GM12875 (cell line): ENCODE measurements at regions not wholly inside any gene's neighbourhood (a gene's known extent, or its start where the extent isn't known, plus 50 kb on each side); places are given as distances from the start of the nearest gene placed in this dataset.

Experiments
- H3K4me3 ChIP-seq: one replicate; pipeline ENCODE4 v1.5.1; 2011; ENCODE audit warnings: low read depth, low read length, control low read depth
- TF ChIP-seq, protein P1 (sequence below): IDR thresholded peaks from 2 replicates; pipeline ENCODE4 v1.5.1; 2011; ENCODE audit warnings: low read depth, mild to moderate bottlenecking, control low read depth, inconsistent platforms, low read length, moderate library complexity, borderline replicate concordance; ENCODE audit not compliant: insufficient read depth

DNA sequence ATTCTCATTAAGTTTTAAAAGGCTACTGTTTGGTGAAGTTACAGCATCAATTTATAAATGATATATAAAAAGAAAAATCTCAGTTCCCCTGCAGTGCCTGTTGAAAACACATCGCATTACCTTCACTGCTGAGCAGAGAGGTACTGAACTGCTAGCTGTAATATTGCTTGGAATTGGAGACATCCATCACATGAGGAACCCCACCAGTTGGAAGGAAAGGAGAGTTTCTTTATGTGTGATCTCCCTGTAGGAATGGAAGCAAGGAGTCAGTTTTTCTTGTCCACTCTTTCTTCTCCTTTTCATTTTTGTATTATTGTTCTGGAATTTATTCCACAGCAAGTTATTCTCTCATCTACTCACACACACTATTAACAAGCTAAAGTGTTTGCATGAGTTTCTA is 1586.0 kb upstream of the PRR20A start:
- TF ChIP-seq, protein P1, sequence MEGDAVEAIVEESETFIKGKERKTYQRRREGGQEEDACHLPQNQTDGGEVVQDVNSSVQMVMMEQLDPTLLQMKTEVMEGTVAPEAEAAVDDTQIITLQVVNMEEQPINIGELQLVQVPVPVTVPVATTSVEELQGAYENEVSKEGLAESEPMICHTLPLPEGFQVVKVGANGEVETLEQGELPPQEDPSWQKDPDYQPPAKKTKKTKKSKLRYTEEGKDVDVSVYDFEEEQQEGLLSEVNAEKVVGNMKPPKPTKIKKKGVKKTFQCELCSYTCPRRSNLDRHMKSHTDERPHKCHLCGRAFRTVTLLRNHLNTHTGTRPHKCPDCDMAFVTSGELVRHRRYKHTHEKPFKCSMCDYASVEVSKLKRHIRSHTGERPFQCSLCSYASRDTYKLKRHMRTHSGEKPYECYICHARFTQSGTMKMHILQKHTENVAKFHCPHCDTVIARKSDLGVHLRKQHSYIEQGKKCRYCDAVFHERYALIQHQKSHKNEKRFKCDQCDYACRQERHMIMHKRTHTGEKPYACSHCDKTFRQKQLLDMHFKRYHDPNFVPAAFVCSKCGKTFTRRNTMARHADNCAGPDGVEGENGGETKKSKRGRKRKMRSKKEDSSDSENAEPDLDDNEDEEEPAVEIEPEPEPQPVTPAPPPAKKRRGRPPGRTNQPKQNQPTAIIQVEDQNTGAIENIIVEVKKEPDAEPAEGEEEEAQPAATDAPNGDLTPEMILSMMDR, result no peak
- H3K4me3 ChIP-seq, result no peak overlapping the region

DNA sequence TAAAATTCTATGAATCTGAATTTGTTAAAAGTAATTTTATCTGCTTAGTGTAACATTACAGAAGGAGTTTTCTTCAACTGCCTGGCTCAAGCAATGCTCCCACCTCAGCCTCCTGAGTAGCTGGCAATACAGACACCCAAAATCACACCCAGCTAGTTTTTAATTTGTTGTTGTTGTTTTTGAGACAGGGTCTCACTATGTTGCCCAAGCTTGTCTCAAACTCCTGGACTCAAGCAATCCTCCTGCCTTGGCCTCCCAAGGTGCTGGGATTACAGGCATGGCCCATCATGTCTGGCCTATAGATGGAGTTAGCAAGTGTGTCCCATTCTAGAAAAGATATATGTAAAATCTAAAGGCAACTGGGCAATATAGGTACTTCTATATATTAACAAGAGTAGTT is 1580.4 kb upstream of the PRR20A start:
- H3K4me3 ChIP-seq, result no peak overlapping the region
- TF ChIP-seq, protein P1, result no peak

DNA sequence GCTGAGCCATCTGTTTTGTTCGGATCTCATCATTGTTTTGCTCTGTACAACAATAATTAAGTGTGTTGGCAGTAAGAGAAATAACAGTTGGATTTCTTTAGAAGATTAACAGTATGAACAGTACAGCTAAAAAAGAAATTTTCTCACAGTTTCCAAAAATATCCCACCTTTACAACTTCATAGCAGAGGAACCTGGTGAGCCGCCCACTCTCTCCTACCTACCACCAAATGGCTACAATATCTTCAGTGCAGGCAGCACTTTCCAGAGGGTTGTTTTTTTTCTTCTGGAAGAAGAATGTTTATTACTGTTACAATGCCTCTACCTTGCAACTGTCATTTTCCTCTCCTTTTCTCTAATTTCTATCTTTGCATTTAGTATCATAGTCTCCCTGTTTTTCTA is 1577.5 kb upstream of the PRR20A start:
- TF ChIP-seq, protein P1, result no peak
- no peak overlapping the region for H3K4me3 ChIP-seq

DNA sequence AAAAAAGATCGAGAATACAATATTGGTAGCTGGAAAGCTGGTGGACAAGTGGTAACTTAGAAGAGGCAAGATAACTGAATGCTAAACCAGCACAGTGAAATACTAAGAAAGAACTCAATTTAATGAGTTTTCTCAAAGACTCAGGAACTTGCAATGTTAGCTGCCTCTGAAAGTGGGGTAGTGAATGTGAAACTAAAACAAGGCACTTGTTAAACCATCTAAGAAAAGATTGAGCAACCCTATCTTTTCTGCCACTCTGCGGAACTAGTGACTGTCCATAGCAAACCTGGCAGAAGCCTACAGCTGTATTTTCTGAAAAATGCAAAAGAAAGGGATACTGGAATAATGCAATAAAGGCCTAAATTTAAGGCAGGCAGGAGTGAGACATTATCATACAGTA is 1574.4 kb upstream of the PRR20A start:
- TF ChIP-seq, protein P1, result no peak
- no peak overlapping the region for H3K4me3 ChIP-seq

DNA sequence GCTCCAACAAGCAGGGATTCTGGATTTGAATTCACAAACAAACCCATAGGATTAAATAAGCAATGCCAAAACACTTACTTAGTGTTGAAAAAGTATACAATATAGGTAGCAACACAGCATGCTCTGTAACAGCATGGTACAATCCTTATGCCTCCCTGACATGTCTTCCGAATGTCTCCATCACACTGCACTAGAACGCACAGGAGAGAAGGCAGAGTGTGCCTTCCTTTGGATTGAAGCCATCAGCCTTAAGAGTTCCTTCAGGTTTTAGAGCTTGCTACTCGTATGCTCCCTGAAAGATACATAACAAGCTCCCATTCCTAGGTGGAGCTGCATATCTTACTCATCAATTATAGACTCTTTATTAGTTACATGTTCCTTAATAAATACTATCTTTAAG is 1573.9 kb upstream of the PRR20A start:
- TF ChIP-seq, protein P1, result no peak
- H3K4me3 ChIP-seq, result no peak overlapping the region

DNA sequence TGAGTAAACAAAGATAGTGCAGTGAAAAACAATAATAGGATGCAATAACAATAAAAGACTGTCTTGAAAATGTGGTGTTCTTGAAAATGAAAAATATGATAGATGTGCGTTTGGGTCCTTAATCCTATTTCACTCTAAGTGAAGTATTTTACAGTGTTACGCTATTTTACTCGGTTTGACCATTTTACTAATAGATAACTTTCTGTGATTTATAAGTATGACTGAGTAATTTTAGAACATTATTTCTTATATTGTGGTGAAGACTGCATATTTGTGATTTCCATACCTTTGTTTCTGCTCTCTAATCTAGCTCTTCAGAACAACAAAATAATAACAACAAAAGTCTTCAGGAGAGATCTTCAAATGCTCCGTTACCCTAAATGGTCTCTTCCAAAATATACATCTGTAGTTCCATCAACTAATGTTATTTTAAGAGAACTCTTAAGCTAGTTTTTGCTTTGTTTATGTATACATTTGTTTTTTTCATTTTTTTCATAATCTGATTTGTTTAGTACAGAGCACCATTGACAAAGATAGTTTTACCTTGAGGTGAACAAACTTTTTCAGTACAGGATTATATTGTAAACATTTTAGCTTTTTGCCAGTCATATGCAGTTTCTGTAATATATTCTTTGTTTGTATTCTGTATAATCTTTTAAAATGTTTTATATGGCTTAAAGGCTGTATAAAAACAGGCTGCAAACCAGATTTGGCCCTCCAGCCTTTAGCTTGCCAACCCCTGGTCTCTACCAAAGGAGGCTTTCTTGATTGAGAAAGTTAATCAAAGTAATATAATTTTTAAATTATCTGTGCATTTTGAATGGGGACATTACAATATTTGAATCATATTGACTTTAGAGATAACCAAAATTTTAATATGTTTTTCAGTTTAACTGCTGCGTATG is 1572.7 kb upstream of the PRR20A start:
- H3K4me3 ChIP-seq, result no peak overlapping the region
- TF ChIP-seq, protein P1, result no peak

DNA sequence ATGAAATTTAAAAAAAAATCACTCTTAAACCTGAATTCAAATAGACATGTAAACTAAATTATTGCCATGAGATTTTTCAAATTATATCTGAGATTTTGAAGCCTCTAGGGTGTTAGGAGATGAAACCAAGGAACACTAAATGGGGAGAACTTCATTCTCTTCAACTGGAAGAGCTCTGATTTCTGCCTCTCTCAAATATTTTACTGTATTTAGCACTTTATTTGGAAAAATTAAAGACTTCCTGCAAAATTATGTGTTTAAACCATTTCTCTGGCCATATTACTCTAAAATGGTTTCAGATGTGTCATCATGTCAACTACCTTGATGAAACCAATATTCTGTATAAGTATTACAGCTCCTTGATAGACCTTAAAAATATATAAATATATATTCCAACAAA is 1571.6 kb upstream of the PRR20A start:
- H3K4me3 ChIP-seq, result no peak overlapping the region
- TF ChIP-seq, protein P1, result no peak
